ENCODE measurements at regions not wholly inside any gene's neighbourhood (a gene's known extent, or its start where the extent isn't known, plus 50 kb on each side); places are given as distances from the start of the nearest gene placed in this dataset.

- Histone ChIP-seq H3K4me2 (no peak overlapping the region), H3K27ac (no peak overlapping the region), H3K4me3 (IDR thresholded peaks at IDR 0.05; ENCODE audit: insufficient read depth, low read depth, low read length) (no peak overlapping the region), H3K9ac (no peak overlapping the region), H3K79me2 (ENCODE audit: insufficient read depth, low read depth) (no peaks in the 10 kb centered on the region), H3K4me1 (ENCODE audit: low read depth, poor library complexity, severe bottlenecking) (no peaks in the 10 kb centered on the region), H2AFZ (ENCODE audit: low read depth) (no peak overlapping the region), H4K20me1 (ENCODE audit: insufficient read depth) (no peaks in the 10 kb centered on the region), H3K27me3 (ENCODE audit: insufficient read depth, low read depth) (no peaks in the 10 kb centered on the region), H3K36me3 (ENCODE audit: insufficient read depth) (no peaks in the 10 kb centered on the region)
- TF ChIP-seq CTCF (conservative IDR thresholded peaks at IDR 0.05; ENCODE audit: low read depth, low read length) = no peak
These were observed 632.1 kb upstream of the ID4 start for GRCh38 chr6:19205076-19205475.

DNA sequence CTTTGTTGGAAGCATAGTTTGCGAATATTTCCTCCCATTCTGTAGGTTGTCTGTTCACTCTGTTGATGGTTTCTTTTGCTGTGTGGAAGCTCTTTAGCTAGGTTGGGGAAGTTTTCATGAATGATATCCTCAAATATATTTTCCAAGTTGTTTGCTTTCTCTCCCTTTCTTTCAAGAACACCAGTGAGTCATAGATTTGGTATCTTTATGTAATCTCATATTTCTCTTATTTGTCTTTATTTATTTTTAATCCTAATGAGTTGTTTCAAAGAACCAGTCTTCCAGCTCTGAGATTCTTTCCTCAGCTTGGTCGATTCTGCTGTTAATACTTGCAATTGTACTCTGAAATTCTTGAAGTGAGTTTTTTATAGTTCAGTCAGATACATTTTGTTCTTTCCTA is 628.0 kb upstream of the ID4 start:
- Histone ChIP-seq H3K27me3 (ENCODE audit: insufficient read depth, low read depth) (no peaks in the 10 kb centered on the region), H3K9ac (no peak overlapping the region), H3K27ac (no peak overlapping the region), H3K79me2 (ENCODE audit: insufficient read depth, low read depth) (no peaks in the 10 kb centered on the region), H3K36me3 (ENCODE audit: insufficient read depth) (no peaks in the 10 kb centered on the region), H3K4me1 (ENCODE audit: low read depth, poor library complexity, severe bottlenecking) (no peaks in the 10 kb centered on the region), H3K4me3 (IDR thresholded peaks at IDR 0.05; ENCODE audit: insufficient read depth, low read depth, low read length) (no peak overlapping the region), H3K4me2 (no peak overlapping the region), H2AFZ (ENCODE audit: low read depth) (no peak overlapping the region), H4K20me1 (ENCODE audit: insufficient read depth) (no peaks in the 10 kb centered on the region)
- TF ChIP-seq CTCF (conservative IDR thresholded peaks at IDR 0.05; ENCODE audit: low read depth, low read length) = no peak

DNA sequence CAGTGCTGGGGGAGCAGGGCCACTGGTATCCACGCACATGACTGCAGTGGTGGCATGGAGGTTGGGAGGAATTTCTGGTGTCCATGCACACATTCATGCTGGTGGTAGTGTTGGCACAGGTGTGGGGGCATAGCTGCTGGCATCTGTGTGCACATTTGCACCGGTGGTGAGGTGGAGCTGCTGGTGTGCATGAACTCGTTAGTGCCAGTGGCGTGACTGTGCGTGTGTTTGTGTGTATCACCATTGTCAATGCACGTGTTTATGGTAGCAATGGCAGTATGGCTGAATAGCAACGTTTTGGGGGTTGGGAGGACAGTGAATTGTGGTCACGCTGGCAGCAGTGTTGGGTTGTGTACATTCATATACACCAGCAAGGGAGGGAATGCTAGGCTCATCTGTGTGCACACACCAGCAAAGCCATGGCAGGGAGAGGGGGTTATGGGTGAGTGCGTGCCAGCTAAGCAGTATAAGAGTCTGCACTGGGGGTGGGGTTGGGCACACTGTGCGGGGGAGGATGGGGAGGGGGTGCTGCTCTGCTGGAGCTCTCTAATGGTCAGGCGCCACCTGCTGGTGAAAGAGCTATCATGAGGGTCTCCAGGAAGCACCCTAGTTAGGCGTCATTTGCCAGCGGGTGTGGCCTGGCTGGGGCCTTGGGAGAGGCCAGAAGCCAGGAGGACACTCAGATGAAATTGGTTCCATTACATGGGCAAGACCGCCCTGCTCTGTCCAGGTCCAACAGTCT is 626.1 kb upstream of the ID4 start:
- no peak overlapping the region for H2AFZ ChIP-seq (ENCODE audit: low read depth)
- no peaks in the 10 kb centered on the region for H3K27me3 ChIP-seq (ENCODE audit: insufficient read depth, low read depth)
- no peak overlapping the region for H3K9ac ChIP-seq
- no peaks in the 10 kb centered on the region for H3K36me3 ChIP-seq (ENCODE audit: insufficient read depth)
- H3K79me2 ChIP-seq (ENCODE audit: insufficient read depth, low read depth) = no peaks in the 10 kb centered on the region
- 0 out of 2 replicates have a peak, but pooled peaks have one; percentile 24 for TF ChIP-seq CTCF (conservative IDR thresholded peaks at IDR 0.05; ENCODE audit: low read depth, low read length)
- H3K4me1 ChIP-seq (ENCODE audit: low read depth, poor library complexity, severe bottlenecking) = no peaks in the 10 kb centered on the region
- H3K4me2 ChIP-seq = no peak overlapping the region
- no peaks in the 10 kb centered on the region for H4K20me1 ChIP-seq (ENCODE audit: insufficient read depth)
- no peak overlapping the region for H3K4me3 ChIP-seq (IDR thresholded peaks at IDR 0.05; ENCODE audit: insufficient read depth, low read depth, low read length)
- H3K27ac ChIP-seq = no peak overlapping the region

DNA sequence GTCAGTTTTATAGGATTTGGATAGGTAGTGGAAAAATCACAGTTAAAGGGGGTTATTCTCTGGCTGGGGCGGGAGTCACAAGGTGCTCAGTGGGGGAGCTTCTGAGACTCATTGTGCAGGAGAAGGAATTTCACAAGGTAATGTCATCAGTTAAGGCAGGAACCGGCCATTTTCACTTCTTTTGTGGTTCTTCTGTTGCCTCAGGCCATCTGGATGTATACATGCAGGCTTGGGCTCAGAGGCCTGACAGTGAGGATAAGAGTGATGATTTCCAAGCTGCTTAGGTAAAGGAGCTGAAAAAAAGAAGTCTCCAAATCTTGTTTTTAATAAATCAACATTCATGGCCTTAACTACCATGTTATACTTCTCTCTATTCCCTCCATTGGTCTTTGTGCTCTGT is 622.9 kb upstream of the ID4 start:
- Histone ChIP-seq H3K27me3 (ENCODE audit: insufficient read depth, low read depth) (no peaks in the 10 kb centered on the region), H3K27ac (no peak overlapping the region), H3K36me3 (ENCODE audit: insufficient read depth) (no peaks in the 10 kb centered on the region), H3K4me2 (no peak overlapping the region), H3K9ac (no peak overlapping the region), H3K4me3 (IDR thresholded peaks at IDR 0.05; ENCODE audit: insufficient read depth, low read depth, low read length) (no peak overlapping the region), H4K20me1 (ENCODE audit: insufficient read depth) (no peaks in the 10 kb centered on the region), H3K79me2 (ENCODE audit: insufficient read depth, low read depth) (no peaks in the 10 kb centered on the region), H2AFZ (ENCODE audit: low read depth) (no peak overlapping the region), H3K4me1 (ENCODE audit: low read depth, poor library complexity, severe bottlenecking) (no peaks in the 10 kb centered on the region)
- TF ChIP-seq CTCF (conservative IDR thresholded peaks at IDR 0.05; ENCODE audit: low read depth, low read length) = no peak
